Smooth muscle cell (in vitro differentiated cells): ENCODE measurements at regions not wholly inside any gene's neighbourhood (a gene's known extent, or its start where the extent isn't known, plus 50 kb on each side); places are given as distances from the start of the nearest gene placed in this dataset.

Experiments
- DNase-seq: peaks from one replicate; lab custom pipeline; 2025; ENCODE audit not compliant: unreplicated experiment; lab: John Stamatoyannopoulos, UW
- H2AFZ ChIP-seq: fragments of 200-600 bp; sonication (generic); 2 replicates; pipeline ENCODE4 v1.6.0; 2016; ENCODE audit warnings: antibody characterized with exemption, low read depth, mild to moderate bottlenecking
- H3F3A ChIP-seq: fragments of 200-600 bp; sonication (generic); 2 replicates; pipeline ENCODE4 v1.6.0; 2017; ENCODE audit warnings: antibody characterized with exemption, low read depth
- H3K27ac ChIP-seq: fragments of 200-600 bp; sonication (generic); 2 replicates; pipeline ENCODE4 v1.5.1; 2016; ENCODE audit warnings: low read depth, mild to moderate bottlenecking
- H3K27me3 ChIP-seq: fragments of 200-600 bp; sonication (generic); 2 replicates; pipeline ENCODE4 v1.6.1; 2016; ENCODE audit warnings: low read depth, mild to moderate bottlenecking
- H3K36me3 ChIP-seq: fragments of 200-600 bp; sonication (generic); 2 replicates; pipeline ENCODE4 v1.5.1; 2016; ENCODE audit warnings: low read depth
- H3K4me1 ChIP-seq: fragments of 200-600 bp; sonication (generic); 2 replicates; pipeline ENCODE4 v1.5.1; 2016; ENCODE audit warnings: low read depth
- H3K4me2 ChIP-seq: fragments of 200-600 bp; sonication (generic); 2 replicates; pipeline ENCODE4 v1.6.0; 2016; ENCODE audit warnings: mild to moderate bottlenecking
- H3K4me3 ChIP-seq: fragments of 200-600 bp; sonication (generic); 2 replicates; pipeline ENCODE4 v1.5.1; 2016; ENCODE audit warnings: mild to moderate bottlenecking
- H3K79me2 ChIP-seq: fragments of 200-600 bp; sonication (generic); 2 replicates; pipeline ENCODE4 v1.6.0; 2016; ENCODE audit warnings: low read depth, mild to moderate bottlenecking
- H3K9ac ChIP-seq: fragments of 200-600 bp; sonication (generic); 2 replicates; pipeline ENCODE4 v1.6.0; 2016; ENCODE audit warnings: low read depth
- H3K9me3 ChIP-seq: fragments of 200-600 bp; sonication (generic); replicated peaks from 2 replicates; pipeline ENCODE4 v1.5.1; 2016; ENCODE audit warnings: low read depth
- H4K20me1 ChIP-seq: fragments of 200-600 bp; sonication (generic); 2 replicates; pipeline ENCODE4 v1.6.0; 2016; ENCODE audit warnings: low read depth
- WGBS: methylation state at CpG from one replicate; pipeline ENCODE4 v1.1.7; 2016; ENCODE audit warnings: low lambda C conversion rate; 5-methylcytosine and 5-hydroxymethylcytosine counted together
- TF ChIP-seq, protein P1 (sequence below): fragments of 200-600 bp; sonication (generic); IDR thresholded peaks from 2 replicates; pipeline ENCODE4 v1.5.1; 2017; ENCODE audit warnings: borderline replicate concordance, mild to moderate bottlenecking, antibody characterized with exemption; ENCODE audit not compliant: insufficient read depth, poor library complexity, severe bottlenecking

GRCh38 chr10:88073682-88074081, 210.3 kb downstream of the PTEN start:
- H3K4me3 ChIP-seq: no peak overlapping the region
- TF ChIP-seq, protein P1, sequence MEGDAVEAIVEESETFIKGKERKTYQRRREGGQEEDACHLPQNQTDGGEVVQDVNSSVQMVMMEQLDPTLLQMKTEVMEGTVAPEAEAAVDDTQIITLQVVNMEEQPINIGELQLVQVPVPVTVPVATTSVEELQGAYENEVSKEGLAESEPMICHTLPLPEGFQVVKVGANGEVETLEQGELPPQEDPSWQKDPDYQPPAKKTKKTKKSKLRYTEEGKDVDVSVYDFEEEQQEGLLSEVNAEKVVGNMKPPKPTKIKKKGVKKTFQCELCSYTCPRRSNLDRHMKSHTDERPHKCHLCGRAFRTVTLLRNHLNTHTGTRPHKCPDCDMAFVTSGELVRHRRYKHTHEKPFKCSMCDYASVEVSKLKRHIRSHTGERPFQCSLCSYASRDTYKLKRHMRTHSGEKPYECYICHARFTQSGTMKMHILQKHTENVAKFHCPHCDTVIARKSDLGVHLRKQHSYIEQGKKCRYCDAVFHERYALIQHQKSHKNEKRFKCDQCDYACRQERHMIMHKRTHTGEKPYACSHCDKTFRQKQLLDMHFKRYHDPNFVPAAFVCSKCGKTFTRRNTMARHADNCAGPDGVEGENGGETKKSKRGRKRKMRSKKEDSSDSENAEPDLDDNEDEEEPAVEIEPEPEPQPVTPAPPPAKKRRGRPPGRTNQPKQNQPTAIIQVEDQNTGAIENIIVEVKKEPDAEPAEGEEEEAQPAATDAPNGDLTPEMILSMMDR: no peak
- H2AFZ ChIP-seq: no peak overlapping the region
- no peaks in the 10 kb centered on the region for H3K79me2 ChIP-seq
- no peaks in the 10 kb centered on the region for H3K4me1 ChIP-seq
- H3K27ac ChIP-seq: no peak overlapping the region
- WGBS: 97% methylated on average over 4 of the region's 4 CpGs
- DNase-seq: no peak
- no peak overlapping the region for H3K9ac ChIP-seq
- H3K27me3 ChIP-seq: no peaks in the 10 kb centered on the region
- no peaks in the 10 kb centered on the region for H3K9me3 ChIP-seq
- no peaks in the 10 kb centered on the region for H4K20me1 ChIP-seq
- peaks cover 3% of the 10 kb centered on the region for H3F3A ChIP-seq
- no peaks in the 10 kb centered on the region for H3K36me3 ChIP-seq
- no peak overlapping the region for H3K4me2 ChIP-seq

DNA sequence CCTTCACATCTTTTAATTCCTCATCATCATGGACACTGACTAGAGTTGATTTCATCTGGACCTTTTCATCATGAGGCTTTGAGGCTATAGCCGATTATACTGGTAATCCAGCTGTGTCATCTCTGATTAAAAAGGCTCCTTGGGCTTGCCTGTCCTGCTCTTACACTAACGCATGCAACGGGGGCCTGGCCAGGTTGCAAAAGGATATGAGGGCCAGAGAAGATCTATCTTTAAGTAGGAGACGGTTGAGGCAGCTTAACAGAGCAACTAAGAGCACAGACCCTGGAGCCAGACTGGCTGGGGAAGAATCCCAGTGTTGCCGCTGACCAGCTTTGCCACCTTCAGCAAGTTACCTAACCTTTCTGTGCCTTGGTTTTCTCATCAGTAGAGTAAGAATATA, 211.5 kb downstream of the PTEN start:
- Histone ChIP-seq H3K9me3 (no peaks in the 10 kb centered on the region), H3F3A (peaks cover 3% of the 10 kb centered on the region), H3K79me2 (no peaks in the 10 kb centered on the region), H4K20me1 (no peaks in the 10 kb centered on the region), H3K36me3 (no peaks in the 10 kb centered on the region), H3K4me2 (no peak overlapping the region), H3K27me3 (no peaks in the 10 kb centered on the region), H2AFZ (no peak overlapping the region), H3K4me1 (no peaks in the 10 kb centered on the region), H3K9ac (no peak overlapping the region), H3K27ac (no peak overlapping the region), H3K4me3 (no peak overlapping the region)
- no peak for DNase-seq
- 78% methylated on average over 5 of the region's 5 CpGs for WGBS
- TF ChIP-seq, protein P1: no peak

DNA sequence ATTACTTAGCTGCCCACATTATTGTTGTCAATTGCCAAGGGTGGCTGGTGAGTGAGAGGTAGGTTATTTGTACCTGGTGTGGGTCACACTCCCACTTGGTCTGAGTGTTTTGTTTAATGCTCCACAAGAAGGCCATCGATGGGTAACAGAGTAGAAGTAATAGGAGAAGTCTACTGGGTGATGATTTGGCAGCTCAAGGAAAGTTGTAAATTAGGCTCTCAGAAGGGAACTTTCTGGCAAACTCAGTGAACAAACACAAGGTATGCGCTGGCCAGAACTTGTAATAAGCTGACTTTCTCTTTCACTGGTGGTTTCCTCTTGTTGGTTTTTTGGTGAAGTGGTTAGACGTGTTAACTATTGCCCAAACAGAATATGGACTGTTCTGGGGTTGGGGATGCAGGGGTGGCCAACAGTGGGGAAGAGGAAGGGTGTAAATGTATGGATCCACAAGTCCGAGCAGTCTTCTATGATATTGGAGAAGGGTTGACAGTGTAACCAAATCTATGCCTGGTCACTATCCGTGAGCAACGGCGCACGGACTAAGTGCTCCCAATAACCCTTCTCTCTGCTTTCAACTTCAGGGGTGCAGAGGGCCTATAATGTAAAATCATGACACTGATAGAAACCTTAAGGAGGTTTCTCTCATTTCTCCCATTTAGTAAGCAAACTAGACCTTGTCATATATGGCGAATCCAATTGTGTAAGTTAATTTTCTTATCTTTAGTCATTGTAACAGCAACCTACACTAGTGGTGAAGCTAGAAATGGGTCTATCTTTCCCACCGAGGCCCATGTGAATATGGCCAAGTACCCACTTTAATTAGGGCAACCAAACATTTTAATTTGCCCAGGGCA, 212.8 kb downstream of the PTEN start:
- Histone ChIP-seq H3K4me3 (no peak overlapping the region), H2AFZ (no peak overlapping the region), H3K79me2 (no peaks in the 10 kb centered on the region), H3K9me3 (no peaks in the 10 kb centered on the region), H3F3A (no peaks in the 10 kb centered on the region), H3K27ac (no peak overlapping the region), H3K4me1 (no peaks in the 10 kb centered on the region), H3K27me3 (no peaks in the 10 kb centered on the region), H4K20me1 (no peaks in the 10 kb centered on the region), H3K9ac (no peak overlapping the region), H3K36me3 (no peaks in the 10 kb centered on the region), H3K4me2 (no peak overlapping the region)
- no peak for DNase-seq
- TF ChIP-seq, protein P1: no peak
- WGBS: 96% methylated on average over 10 of the region's 10 CpGs

- 83% methylated on average over 4 of the region's 4 CpGs for WGBS
- TF ChIP-seq, protein P1: no peak
- no peak overlapping the region for H2AFZ ChIP-seq
- H3K9me3 ChIP-seq: no peaks in the 10 kb centered on the region
- no peak overlapping the region for H3K9ac ChIP-seq
- H4K20me1 ChIP-seq: no peaks in the 10 kb centered on the region
- no peak overlapping the region for H3K27ac ChIP-seq
- H3K4me1 ChIP-seq: no peaks in the 10 kb centered on the region
- H3K4me2 ChIP-seq: no peak overlapping the region
- no peak overlapping the region for H3K4me3 ChIP-seq
- H3K79me2 ChIP-seq: no peaks in the 10 kb centered on the region
- H3K27me3 ChIP-seq: no peaks in the 10 kb centered on the region
- no peaks in the 10 kb centered on the region for H3F3A ChIP-seq
- H3K36me3 ChIP-seq: no peaks in the 10 kb centered on the region
- DNase-seq: no peak
Observed at GRCh38 chr10:88077977-88078376, 214.6 kb downstream of the PTEN start.
